Ishikawa (cell line): ENCODE measurements at regions not wholly inside any gene's neighbourhood (a gene's known extent, or its start where the extent isn't known, plus 50 kb on each side); places are given as distances from the start of the nearest gene placed in this dataset.

ENCODE experiments used
- CEBPB ChIP-seq: IDR thresholded peaks from 2 replicates; pipeline ENCODE4 v1.6.1; 2012
- CREB1 ChIP-seq: IDR thresholded peaks from 2 replicates; pipeline ENCODE4 v1.6.1; 2012; ENCODE audit warnings: low read depth
- EGR1 ChIP-seq: IDR thresholded peaks from 2 replicates; pipeline ENCODE4 v1.6.1; 2012
- EP300 ChIP-seq: IDR thresholded peaks from 2 replicates; pipeline ENCODE4 v1.6.1; 2012; ENCODE audit warnings: borderline replicate concordance
- FOXM1 ChIP-seq: IDR thresholded peaks from 2 replicates; pipeline ENCODE4 v1.6.1; 2012; ENCODE audit warnings: low read depth, borderline replicate concordance
- MAX ChIP-seq: IDR thresholded peaks from 2 replicates; pipeline ENCODE4 v1.6.1; 2012
- NFIC ChIP-seq: IDR thresholded peaks from 2 replicates; pipeline ENCODE4 v1.6.1; 2012
- RAD21 ChIP-seq: IDR thresholded peaks from 2 replicates; pipeline ENCODE4 v1.6.1; 2012; ENCODE audit warnings: low read depth
- REST ChIP-seq: IDR thresholded peaks from 2 replicates; pipeline ENCODE4 v1.6.1; 2012; ENCODE audit warnings: low read depth, mild to moderate bottlenecking
- TAF1 ChIP-seq: IDR thresholded peaks from 2 replicates; pipeline ENCODE4 v1.6.1; 2012; ENCODE audit warnings: low read depth, mild to moderate bottlenecking
- TCF12 ChIP-seq: IDR thresholded peaks from 2 replicates; pipeline ENCODE4 v1.6.1; 2012; ENCODE audit warnings: low read depth
- TEAD4 ChIP-seq: IDR thresholded peaks from 2 replicates; pipeline ENCODE4 v1.6.1; 2012
- USF1 ChIP-seq: IDR thresholded peaks from 2 replicates; pipeline ENCODE4 v1.6.1; 2012
- YY1 ChIP-seq: IDR thresholded peaks from 2 replicates; pipeline ENCODE4 v1.6.1; 2012; ENCODE audit warnings: low read depth
- ZBTB7A ChIP-seq: IDR thresholded peaks from 2 replicates; pipeline ENCODE4 v1.6.1; 2012; ENCODE audit warnings: low read depth

GRCh38 chr9:90966480-90967144 lies 165.0 kb downstream of the SYK start:
- TF ChIP-seq TCF12 (no peak), EGR1 (no peak), CEBPB (no peak), FOXM1 (no peak), YY1 (no peak), REST (no peak), EP300 (no peak), CREB1 (no peak), TEAD4 (no peak)

- TF ChIP-seq TEAD4 = no peak
- no peak for TF ChIP-seq MAX
- no peak for TF ChIP-seq CREB1
- TF ChIP-seq EP300 = no peak
- no peak for TF ChIP-seq YY1
- no peak for TF ChIP-seq RAD21
- TF ChIP-seq NFIC = no peak
- TF ChIP-seq ZBTB7A = no peak
- no peak for TF ChIP-seq FOXM1
- TF ChIP-seq TCF12 = no peak
- no peak for TF ChIP-seq CEBPB
- TF ChIP-seq TAF1 = no peak
- no peak for TF ChIP-seq REST
- no peak for TF ChIP-seq USF1
- no peak for TF ChIP-seq EGR1
Observed at GRCh38 chr9:90967145-90967538, 165.5 kb downstream of the SYK start.

GRCh38 chr9:90969021-90969675 lies 167.5 kb downstream of the SYK start:
- TF ChIP-seq TAF1 (no peak), REST (no peak), FOXM1 (no peak)

- TF ChIP-seq EGR1 (no peak), TCF12 (no peak), RAD21 (no peak), USF1 (no peak), NFIC (no peak), REST (no peak), MAX (no peak), FOXM1 (no peak), CREB1 (no peak), TAF1 (no peak), EP300 (no peak), TEAD4 (no peak), ZBTB7A (no peak), YY1 (no peak), CEBPB (no peak)
Observed at GRCh38 chr9:90970608-90971007, 169.0 kb downstream of the SYK start.
